ENCODE measurements at regions not wholly inside any gene's neighbourhood (a gene's known extent, or its start where the extent isn't known, plus 50 kb on each side); places are given as distances from the start of the nearest gene placed in this dataset.

DNA sequence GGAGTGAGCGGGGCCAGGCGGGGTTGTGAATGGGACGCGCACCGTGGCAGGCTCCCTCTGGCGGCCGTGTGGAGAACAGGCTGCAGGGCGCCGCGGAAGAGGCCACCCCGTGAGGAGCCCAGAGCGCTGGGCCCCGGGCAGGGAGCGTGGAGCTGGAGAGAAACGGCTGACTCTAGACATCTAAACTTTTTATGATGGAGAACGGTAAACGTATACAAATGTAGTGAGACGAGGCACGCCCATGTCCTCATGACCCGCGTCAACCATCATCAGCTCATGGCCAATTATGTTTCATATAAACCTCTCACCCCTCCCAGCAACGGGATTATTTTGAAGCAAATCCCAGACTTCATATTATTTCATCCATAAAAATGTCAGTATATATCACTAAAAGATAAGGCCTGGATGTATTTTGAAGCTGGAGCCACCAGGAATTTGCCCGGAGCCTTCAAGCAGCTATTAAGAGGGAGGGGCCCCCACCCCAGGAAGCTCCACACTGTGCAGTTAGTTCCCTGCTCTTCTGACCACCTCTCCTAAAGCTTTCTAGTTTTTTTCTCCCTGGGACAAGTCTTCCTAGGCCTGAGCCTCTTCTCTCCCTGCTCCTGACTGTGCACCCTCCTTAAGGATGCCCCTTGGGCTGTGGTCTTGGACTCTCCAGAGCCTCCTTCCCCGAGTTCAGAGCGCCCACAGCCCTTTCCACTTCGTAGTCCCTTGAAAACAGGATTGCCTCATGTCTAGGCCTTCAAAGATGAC, 149.5 kb downstream of the SMAD6 start:
- no peak for TF ChIP-seq POLR2A (IDR thresholded peaks at IDR 0.05)
- TF ChIP-seq, protein P1, sequence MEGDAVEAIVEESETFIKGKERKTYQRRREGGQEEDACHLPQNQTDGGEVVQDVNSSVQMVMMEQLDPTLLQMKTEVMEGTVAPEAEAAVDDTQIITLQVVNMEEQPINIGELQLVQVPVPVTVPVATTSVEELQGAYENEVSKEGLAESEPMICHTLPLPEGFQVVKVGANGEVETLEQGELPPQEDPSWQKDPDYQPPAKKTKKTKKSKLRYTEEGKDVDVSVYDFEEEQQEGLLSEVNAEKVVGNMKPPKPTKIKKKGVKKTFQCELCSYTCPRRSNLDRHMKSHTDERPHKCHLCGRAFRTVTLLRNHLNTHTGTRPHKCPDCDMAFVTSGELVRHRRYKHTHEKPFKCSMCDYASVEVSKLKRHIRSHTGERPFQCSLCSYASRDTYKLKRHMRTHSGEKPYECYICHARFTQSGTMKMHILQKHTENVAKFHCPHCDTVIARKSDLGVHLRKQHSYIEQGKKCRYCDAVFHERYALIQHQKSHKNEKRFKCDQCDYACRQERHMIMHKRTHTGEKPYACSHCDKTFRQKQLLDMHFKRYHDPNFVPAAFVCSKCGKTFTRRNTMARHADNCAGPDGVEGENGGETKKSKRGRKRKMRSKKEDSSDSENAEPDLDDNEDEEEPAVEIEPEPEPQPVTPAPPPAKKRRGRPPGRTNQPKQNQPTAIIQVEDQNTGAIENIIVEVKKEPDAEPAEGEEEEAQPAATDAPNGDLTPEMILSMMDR (IDR thresholded peaks at IDR 0.05) = peak; percentile 94 to 96 (median 95)

All from body of pancreas (tissue), 4 donors.